GM23338 (cell line): ENCODE measurements at regions not wholly inside any gene's neighbourhood (a gene's known extent, or its start where the extent isn't known, plus 50 kb on each side); places are given as distances from the start of the nearest gene placed in this dataset.

ENCODE experiments used
- ATAC-seq: fragments of 200-7000 bp; cut with Tn5 transposase; 3 replicates; pipeline ENCODE4 v1.9.1; 2020
- DNase-seq: peaks from one replicate; pipeline ENCODE4 v3.0.0-alpha.2; 2015; ENCODE audit warnings: low spot score
- H2AFZ ChIP-seq: fragments of 200-600 bp; sonication (generic); 2 replicates; pipeline ENCODE4 v1.8.0; 2016; ENCODE audit warnings: antibody characterized with exemption, mild to moderate bottlenecking, moderate library complexity
- H3F3A ChIP-seq: fragments of 200-600 bp; sonication (generic); replicated peaks from 2 replicates; pipeline ENCODE4 v1.8.0; 2017; ENCODE audit warnings: antibody characterized with exemption, mixed run types, low read depth
- H3K27ac ChIP-seq: fragments of 200-600 bp; sonication (generic); 2 replicates; pipeline ENCODE4 v1.6.1; 2016; ENCODE audit warnings: low read depth
- H3K27me3 ChIP-seq: fragments of 200-600 bp; sonication (generic); 2 replicates; pipeline ENCODE4 v1.8.0; 2016; ENCODE audit warnings: mild to moderate bottlenecking, mixed run types, moderate library complexity; ENCODE audit not compliant: insufficient read depth
- H3K36me3 ChIP-seq: fragments of 200-600 bp; sonication (generic); 2 replicates; pipeline ENCODE4 v1.8.0; 2016; ENCODE audit warnings: mild to moderate bottlenecking; ENCODE audit not compliant: insufficient read depth
- H3K4me1 ChIP-seq: fragments of 200-600 bp; sonication (generic); 2 replicates; pipeline ENCODE4 v1.8.0; 2016; ENCODE audit warnings: mild to moderate bottlenecking, moderate library complexity; ENCODE audit not compliant: insufficient read depth
- H3K4me2 ChIP-seq: fragments of 200-600 bp; sonication (generic); 2 replicates; pipeline ENCODE4 v1.7.1; 2017; ENCODE audit warnings: mixed run types
- H3K4me3 ChIP-seq: fragments of 200-600 bp; sonication (generic); 2 replicates; pipeline ENCODE4 v1.6.1; 2016; ENCODE audit warnings: mixed run types
- H3K79me2 ChIP-seq: fragments of 200-600 bp; sonication (generic); replicated peaks from 2 replicates; pipeline ENCODE4 v1.8.0; 2017; ENCODE audit warnings: mild to moderate bottlenecking; ENCODE audit not compliant: insufficient read depth
- H3K9me2 ChIP-seq: fragments of 200-600 bp; sonication (generic); 2 replicates; pipeline ENCODE4 v1.8.0; 2017; ENCODE audit not compliant: insufficient read depth
- H4K20me1 ChIP-seq: fragments of 200-600 bp; sonication (generic); replicated peaks from 2 replicates; pipeline ENCODE4 v1.8.0; 2017; ENCODE audit warnings: mild to moderate bottlenecking; ENCODE audit not compliant: insufficient read depth
- H3K27ac Mint-ChIP-seq: 2 replicates; pipeline ENCODE4 v1.8.0; 2020; ENCODE audit warnings: inconsistent platforms, mild to moderate bottlenecking, moderate library complexity, mixed read lengths
- H3K27me3 Mint-ChIP-seq: 3 replicates; pipeline ENCODE4 v1.8.0; 2022; ENCODE audit warnings: low read depth, mild to moderate bottlenecking, moderate library complexity, mixed read lengths, inconsistent platforms; ENCODE audit not compliant: insufficient read depth, poor library complexity
- H3K36me3 Mint-ChIP-seq: 3 replicates; pipeline ENCODE4 v1.8.0; 2021; ENCODE audit warnings: low read depth, mild to moderate bottlenecking, inconsistent platforms, moderate library complexity, mixed read lengths
- H3K4me1 Mint-ChIP-seq: 3 replicates; pipeline ENCODE4 v1.8.0; 2020; ENCODE audit warnings: mild to moderate bottlenecking, inconsistent platforms, mixed read lengths
- H3K4me3 Mint-ChIP-seq: 3 replicates; pipeline ENCODE4 v1.8.0; 2021; ENCODE audit warnings: moderate library complexity, mild to moderate bottlenecking, inconsistent platforms, mixed read lengths
- H3K9me3 Mint-ChIP-seq: 3 replicates; pipeline ENCODE4 v1.8.0; 2020; ENCODE audit warnings: moderate library complexity, mild to moderate bottlenecking, inconsistent platforms, mixed read lengths
- CTCF ChIP-seq, 2 experiments: fragments of 200-600 bp in 1 of 2; sonication (generic) in 1 of 2; conservative IDR thresholded peaks; 2 replicates each; pipeline versions ENCODE4 v1.5.1 to v1.6.1; 2016 to 2017; ENCODE audit warnings: antibody characterized with exemption in 2 of 2, low read depth in 2 of 2, mild to moderate bottlenecking in 2 of 2, moderate library complexity in 1 of 2
- EZH2 ChIP-seq: fragments of 200-600 bp; sonication (generic); IDR thresholded peaks from one replicate; pipeline ENCODE4 v1.8.0; 2017; ENCODE audit warnings: antibody characterized with exemption, mild to moderate bottlenecking, low read depth; ENCODE audit not compliant: unreplicated experiment
- EZH2phosphoT487 ChIP-seq: fragments of 200-600 bp; sonication (generic); IDR thresholded peaks from one replicate; pipeline ENCODE4 v1.8.1; 2018; ENCODE audit warnings: antibody characterized with exemption; ENCODE audit not compliant: unreplicated experiment
- JUNB ChIP-seq: IDR thresholded peaks from one replicate; pipeline ENCODE4 v1.6.1; 2016; ENCODE audit warnings: antibody characterized with exemption; ENCODE audit not compliant: unreplicated experiment
- POLR2AphosphoS5 ChIP-seq: IDR thresholded peaks from 2 replicates; pipeline ENCODE4 v1.6.1; 2016; ENCODE audit warnings: antibody characterized with exemption, low read depth
- REST ChIP-seq: IDR thresholded peaks from one replicate; pipeline ENCODE4 v1.6.1; 2018; ENCODE audit warnings: antibody characterized with exemption; ENCODE audit not compliant: unreplicated experiment
- ZNF114 ChIP-seq: fragments of 250-450 bp; sonication (Bioruptor Pico); IDR thresholded peaks from 2 replicates; pipeline ENCODE4 v1.5.0; 2020; ENCODE audit warnings: mild to moderate bottlenecking, moderate library complexity
- TF ChIP-seq, protein P1 (sequence below): IDR thresholded peaks from 2 replicates; pipeline ENCODE4 v1.6.1; 2016; ENCODE audit warnings: antibody characterized with exemption
- TF ChIP-seq, protein P2 (sequence below): fragments of 250-450 bp; sonication (Bioruptor Pico); IDR thresholded peaks from 2 replicates; pipeline ENCODE4 v1.5.0; 2020; ENCODE audit warnings: mild to moderate bottlenecking, moderate library complexity

- H3K9me3 Mint-ChIP-seq, result peaks cover 3% of the 10 kb centered on the region; the same call in 2 of the 3 replicates
- Histone ChIP-seq H3K4me1 (peaks cover 5% of the 10 kb centered on the region; the same call in 1 of the 2 replicates), H2AFZ (no peak overlapping the region), H3F3A (no peaks in the 10 kb centered on the region), H4K20me1 (no peaks in the 10 kb centered on the region), H3K4me2 (no peak overlapping the region), H3K36me3 (no peaks in the 10 kb centered on the region), H3K27ac (no peak overlapping the region), H3K4me3 (no peak overlapping the region), H3K27me3 (no peaks in the 10 kb centered on the region), H3K9me2 (no peaks in the 10 kb centered on the region), H3K79me2 (no peaks in the 10 kb centered on the region)
- no peak for ATAC-seq
- H3K4me1 Mint-ChIP-seq, result peaks cover 13% of the 10 kb centered on the region
- peaks cover 5% of the 10 kb centered on the region for H3K27me3 Mint-ChIP-seq
- no peak overlapping the region for H3K27ac Mint-ChIP-seq
- H3K4me3 Mint-ChIP-seq, result no peak overlapping the region
- TF ChIP-seq ZNF114 (CRISPR knock-in tag), result no peak
- TF ChIP-seq EZH2, result no peak
- TF ChIP-seq, protein P1, sequence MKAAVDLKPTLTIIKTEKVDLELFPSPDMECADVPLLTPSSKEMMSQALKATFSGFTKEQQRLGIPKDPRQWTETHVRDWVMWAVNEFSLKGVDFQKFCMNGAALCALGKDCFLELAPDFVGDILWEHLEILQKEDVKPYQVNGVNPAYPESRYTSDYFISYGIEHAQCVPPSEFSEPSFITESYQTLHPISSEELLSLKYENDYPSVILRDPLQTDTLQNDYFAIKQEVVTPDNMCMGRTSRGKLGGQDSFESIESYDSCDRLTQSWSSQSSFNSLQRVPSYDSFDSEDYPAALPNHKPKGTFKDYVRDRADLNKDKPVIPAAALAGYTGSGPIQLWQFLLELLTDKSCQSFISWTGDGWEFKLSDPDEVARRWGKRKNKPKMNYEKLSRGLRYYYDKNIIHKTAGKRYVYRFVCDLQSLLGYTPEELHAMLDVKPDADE, result no peak
- TF ChIP-seq CTCF (conservative IDR thresholded peaks at IDR 0.05; ENCODE audit: low read depth in 2 of 2), result no peak
- TF ChIP-seq EZH2phosphoT487, result no peak
- TF ChIP-seq POLR2AphosphoS5, result no peak
- no peak for TF ChIP-seq JUNB
- TF ChIP-seq REST, result no peak
- TF ChIP-seq, protein P2, sequence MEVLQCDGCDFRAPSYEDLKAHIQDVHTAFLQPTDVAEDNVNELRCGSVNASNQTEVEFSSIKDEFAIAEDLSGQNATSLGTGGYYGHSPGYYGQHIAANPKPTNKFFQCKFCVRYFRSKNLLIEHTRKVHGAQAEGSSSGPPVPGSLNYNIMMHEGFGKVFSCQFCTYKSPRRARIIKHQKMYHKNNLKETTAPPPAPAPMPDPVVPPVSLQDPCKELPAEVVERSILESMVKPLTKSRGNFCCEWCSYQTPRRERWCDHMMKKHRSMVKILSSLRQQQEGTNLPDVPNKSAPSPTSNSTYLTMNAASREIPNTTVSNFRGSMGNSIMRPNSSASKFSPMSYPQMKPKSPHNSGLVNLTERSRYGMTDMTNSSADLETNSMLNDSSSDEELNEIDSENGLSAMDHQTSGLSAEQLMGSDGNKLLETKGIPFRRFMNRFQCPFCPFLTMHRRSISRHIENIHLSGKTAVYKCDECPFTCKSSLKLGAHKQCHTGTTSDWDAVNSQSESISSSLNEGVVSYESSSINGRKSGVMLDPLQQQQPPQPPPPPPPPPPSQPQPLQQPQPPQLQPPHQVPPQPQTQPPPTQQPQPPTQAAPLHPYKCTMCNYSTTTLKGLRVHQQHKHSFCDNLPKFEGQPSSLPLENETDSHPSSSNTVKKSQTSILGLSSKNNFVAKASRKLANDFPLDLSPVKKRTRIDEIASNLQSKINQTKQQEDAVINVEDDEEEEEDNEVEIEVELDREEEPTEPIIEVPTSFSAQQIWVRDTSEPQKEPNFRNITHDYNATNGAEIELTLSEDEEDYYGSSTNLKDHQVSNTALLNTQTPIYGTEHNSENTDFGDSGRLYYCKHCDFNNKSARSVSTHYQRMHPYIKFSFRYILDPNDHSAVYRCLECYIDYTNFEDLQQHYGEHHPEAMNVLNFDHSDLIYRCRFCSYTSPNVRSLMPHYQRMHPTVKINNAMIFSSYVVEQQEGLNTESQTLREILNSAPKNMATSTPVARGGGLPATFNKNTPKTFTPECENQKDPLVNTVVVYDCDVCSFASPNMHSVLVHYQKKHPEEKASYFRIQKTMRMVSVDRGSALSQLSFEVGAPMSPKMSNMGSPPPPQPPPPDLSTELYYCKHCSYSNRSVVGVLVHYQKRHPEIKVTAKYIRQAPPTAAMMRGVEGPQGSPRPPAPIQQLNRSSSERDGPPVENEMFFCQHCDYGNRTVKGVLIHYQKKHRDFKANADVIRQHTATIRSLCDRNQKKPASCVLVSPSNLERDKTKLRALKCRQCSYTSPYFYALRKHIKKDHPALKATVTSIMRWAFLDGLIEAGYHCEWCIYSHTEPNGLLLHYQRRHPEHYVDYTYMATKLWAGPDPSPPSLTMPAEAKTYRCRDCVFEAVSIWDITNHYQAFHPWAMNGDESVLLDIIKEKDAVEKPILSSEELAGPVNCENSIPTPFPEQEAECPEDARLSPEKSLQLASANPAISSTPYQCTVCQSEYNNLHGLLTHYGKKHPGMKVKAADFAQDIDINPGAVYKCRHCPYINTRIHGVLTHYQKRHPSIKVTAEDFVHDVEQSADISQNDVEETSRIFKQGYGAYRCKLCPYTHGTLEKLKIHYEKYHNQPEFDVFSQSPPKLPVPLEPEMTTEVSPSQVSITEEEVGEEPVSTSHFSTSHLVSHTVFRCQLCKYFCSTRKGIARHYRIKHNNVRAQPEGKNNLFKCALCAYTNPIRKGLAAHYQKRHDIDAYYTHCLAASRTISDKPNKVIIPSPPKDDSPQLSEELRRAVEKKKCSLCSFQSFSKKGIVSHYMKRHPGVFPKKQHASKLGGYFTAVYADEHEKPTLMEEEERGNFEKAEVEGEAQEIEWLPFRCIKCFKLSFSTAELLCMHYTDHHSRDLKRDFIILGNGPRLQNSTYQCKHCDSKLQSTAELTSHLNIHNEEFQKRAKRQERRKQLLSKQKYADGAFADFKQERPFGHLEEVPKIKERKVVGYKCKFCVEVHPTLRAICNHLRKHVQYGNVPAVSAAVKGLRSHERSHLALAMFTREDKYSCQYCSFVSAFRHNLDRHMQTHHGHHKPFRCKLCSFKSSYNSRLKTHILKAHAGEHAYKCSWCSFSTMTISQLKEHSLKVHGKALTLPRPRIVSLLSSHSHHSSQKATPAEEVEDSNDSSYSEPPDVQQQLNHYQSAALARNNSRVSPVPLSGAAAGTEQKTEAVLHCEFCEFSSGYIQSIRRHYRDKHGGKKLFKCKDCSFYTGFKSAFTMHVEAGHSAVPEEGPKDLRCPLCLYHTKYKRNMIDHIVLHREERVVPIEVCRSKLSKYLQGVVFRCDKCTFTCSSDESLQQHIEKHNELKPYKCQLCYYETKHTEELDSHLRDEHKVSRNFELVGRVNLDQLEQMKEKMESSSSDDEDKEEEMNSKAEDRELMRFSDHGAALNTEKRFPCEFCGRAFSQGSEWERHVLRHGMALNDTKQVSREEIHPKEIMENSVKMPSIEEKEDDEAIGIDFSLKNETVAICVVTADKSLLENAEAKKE, result no peak
- DNase-seq, result no peak
- H3K36me3 Mint-ChIP-seq, result no peaks in the 10 kb centered on the region; the same call in 2 of the 3 replicates
These were observed 55.8 kb upstream of the AKIRIN2 start for GRCh38 chr6:87757792-87758191.
